NCI-H460 (cell line): ENCODE measurements at regions not wholly inside any gene's neighbourhood (a gene's known extent, or its start where the extent isn't known, plus 50 kb on each side); places are given as distances from the start of the nearest gene placed in this dataset.
"Not testable (repeated sequence)": the region's sequence is repeated elsewhere in the genome, so short reads cannot be mapped to it uniquely, and the experiment has no call there.

Experiments
- DNase-seq: peaks from one replicate; pipeline ENCODE4 v3.0.0-alpha.2; 2016; ENCODE audit warnings: low read depth; ENCODE audit errors: extremely low read depth

DNA sequence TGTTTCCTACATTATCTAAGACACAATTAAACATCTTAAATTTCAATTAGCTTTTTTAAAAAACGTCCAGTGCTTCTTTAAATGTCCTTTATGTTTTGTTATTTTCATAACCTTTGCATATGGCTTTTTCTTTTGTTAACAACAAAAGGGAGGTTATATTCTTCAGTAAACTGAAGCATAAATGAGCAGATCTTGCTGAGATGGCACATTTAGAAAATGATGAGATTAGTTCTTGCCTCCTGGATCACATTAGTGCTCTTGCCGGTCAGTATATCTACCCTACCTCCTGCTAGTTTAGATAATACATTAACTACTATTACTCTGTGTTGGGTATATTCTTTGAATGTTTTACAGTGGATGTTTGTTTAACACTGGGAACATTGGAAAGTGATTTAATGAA is 126.1 kb downstream of the DISP1 start:
- no peak for DNase-seq

DNA sequence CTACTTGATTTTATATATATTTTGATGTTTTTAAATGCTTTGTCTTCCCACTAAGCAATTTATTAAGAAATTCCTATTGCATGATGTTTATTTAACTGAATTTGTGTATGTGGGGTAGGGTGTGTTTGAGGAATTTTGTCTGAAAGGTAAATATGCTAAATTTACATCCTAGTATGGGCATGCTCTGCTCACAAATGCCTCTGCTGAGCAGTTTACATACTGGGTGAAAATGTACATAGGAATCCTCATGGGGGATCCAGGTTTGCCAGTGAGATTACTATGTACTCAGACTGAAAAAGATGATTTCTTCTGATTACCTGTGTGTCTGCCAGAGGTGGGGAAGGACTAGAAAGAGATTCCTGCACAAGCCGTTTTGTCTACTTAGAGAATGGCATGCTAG is 126.6 kb downstream of the DISP1 start:
- no peak for DNase-seq

- no peak for DNase-seq
Observed at GRCh38 chr1:222946436-222946835, 131.6 kb downstream of the DISP1 start.

DNA sequence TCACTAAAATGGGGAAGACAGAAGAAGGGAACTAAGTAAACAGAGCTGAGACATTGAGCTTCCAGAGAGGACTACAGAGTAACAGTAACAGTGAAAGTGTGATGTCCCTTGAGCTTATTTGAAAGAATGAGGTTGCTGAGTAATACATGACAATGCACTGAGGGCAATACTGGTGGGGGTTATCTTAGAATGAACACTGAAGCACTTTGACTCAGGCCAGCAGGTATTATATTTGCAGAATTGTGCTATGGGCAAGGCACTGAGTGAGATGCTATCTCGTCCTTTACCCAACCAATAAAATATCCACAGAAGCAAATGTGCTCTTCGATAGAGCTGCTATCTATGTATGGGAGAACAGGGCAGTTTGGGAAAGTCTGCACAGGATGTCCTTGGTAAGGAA is 133.2 kb downstream of the DISP1 start:
- no peak for DNase-seq

DNA sequence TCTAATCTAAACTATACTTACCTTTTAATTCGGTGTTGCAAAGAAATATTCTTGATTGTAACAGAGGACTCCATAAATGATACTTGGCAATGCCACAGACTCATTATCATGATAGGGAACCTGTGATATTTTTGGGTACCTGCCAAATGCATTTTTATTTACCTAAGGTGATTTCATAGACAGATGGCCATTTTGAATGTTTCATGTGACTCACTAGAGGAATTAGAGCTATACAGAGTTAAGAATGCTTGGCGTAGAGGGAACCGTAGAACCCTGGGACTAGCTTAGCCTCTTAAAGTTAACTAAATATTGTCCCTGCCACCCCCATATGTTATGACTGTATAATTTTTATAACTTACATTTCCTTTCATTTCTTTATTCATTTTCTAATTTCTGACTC is 136.1 kb downstream of the DISP1 start:
- DNase-seq: no peak

GRCh38 chr1:222953585-222953984 is 138.7 kb downstream of the DISP1 start:
- DNase-seq: no peak

- DNase-seq: no peak
Observed at GRCh38 chr1:222955964-222956363, 141.1 kb downstream of the DISP1 start.

DNA sequence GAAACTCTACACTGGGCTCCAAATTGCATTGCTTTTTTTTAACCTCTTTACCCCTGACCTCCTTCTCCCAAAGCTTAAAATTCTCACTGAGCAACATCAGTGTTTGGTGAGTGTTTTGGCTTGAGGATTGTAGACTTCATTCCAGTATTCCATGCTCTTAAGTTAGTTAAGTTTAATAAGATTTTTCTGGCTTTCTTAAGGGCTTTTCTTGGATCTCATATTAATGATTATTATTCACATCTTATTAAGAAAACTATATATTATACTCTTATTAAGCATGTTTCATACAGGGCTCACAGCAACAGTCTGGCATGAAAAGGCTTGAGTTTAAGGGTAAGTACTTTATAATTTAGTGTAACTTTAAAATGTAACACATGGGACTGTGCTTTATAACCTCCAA is 141.8 kb downstream of the DISP1 start:
- DNase-seq: no peak

GRCh38 chr1:222967466-222968240 is 152.8 kb downstream of the DISP1 start:
- no peak for DNase-seq

DNA sequence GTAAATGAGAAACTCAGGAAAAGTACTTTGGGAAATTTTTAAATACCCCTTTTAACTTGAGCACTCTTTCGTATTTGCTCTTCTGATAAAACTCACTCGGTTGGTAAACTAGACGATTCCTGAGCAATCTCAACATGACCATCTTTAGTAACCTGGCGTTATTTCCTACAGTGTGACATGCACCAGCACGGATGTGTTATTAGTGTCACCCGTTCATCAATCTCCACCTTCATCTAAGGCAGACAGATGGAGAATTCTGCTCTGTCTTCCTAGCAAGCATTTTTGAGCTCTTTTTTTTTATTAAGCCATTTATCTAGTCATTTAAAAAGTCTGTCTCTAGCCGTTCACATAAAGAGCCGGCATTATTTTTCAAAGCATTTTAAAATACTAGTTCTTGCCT is 155.2 kb downstream of the DISP1 start:
- DNase-seq: peak; percentile 53

- DNase-seq: no peak
Observed at GRCh38 chr1:222970711-222971110, 155.9 kb downstream of the DISP1 start.

DNA sequence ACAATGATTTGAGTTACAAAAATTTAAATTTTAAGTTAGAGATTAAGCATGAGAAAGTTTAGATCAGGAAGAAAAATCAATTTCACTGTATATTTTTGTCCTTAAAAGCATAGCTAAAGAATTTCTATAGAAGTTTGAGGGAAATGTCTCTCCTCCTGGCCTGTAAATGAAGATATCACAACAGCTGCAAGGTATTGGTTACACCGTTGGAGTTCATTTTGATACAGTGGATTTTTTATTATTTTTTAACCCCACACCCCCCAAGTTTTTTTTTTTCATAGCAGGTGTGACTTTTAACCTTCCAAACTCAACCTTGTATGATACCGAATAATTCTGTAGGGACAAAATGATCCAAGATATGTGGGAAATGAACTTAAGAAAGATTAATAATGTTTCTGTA is 156.3 kb downstream of the DISP1 start:
- DNase-seq: no peak

- DNase-seq: no peak
Observed at GRCh38 chr1:222973561-222973960, 158.7 kb downstream of the DISP1 start.

DNA sequence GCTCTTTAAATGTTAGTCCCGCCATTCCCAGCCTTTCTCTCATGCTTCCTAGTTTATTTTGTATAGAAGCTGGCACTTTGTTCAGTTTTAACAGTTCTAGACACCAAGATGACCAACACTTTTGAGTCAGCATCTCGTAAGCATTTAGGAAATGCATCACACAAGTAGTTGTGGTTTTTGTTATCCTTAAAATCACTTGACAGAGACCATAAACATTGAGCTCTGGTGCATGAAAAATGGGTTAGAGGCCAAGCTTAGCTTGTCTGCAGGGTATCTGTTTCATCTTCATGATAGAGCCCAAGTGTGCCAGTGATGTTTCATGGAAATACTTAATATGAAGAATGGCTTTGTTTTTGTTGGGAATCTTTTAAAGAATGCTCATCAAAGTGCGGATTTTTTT is 159.7 kb downstream of the DISP1 start:
- no peak for DNase-seq

- no peak for DNase-seq
Observed at GRCh38 chr1:222975472-222976122, 160.8 kb downstream of the DISP1 start.

DNA sequence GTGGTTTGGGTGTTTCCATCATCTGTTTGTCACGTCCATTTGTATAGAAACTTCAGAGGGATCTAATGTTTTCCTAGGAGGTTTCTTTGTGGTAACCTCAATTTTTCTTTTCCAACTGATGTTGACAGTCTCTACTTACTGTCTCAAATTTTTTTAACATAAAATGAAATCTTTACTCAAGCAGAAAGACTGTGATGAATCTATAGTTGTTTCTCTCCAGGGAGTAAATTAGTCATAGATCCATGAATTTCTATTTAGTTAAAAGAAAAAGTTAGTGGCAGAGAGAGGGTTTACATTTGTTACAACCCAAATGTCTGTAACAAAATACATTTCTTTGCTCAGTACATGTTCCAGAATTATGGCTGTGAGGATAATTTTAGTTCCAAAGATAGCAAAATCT is 161.6 kb downstream of the DISP1 start:
- DNase-seq: no peak

GRCh38 chr1:222977294-222977693 is 162.5 kb downstream of the DISP1 start:
- DNase-seq: not testable (repeated sequence)

DNA sequence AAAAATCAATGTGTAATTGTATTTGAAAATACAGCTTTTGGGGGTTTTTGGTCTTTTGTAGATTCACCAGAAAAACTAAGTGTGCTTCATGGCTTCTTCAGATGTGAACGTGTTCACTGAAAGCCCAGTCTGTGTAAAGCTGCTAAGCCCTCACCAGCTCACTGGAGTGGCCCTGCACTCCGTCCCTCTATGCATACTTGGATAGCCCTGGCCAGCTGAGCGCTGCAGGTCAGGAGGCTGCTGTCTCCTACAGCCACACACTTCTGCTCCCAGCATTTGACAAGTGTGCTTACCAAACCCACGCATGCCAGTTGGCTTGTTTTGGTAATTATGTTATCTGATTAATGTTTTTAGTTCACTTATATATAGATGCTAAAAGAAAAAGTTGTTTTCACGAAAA is 163.5 kb downstream of the TLR5 start:
- DNase-seq: no peak

DNA sequence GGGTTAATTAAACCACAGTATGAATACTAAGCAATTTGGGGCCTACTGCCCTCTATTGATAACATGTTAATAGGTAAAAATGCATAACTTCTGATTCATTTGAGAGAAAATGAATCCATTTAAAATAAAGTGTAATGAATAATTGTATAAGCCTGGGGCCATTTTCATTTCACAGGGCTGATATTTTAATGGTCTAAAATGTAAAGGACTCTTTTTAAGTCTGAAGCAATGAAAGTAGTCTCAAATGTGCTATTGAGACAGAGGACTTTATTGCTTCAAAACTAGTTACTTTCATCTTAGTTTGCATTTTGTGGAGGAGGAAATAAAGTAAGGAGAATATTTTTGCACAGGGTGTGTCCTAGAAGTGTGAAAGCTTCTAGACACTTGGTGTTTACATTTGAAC is 155.4 kb downstream of the TLR5 start:
- no peak for DNase-seq

- no peak for DNase-seq
Observed at GRCh38 chr1:222989443-222989842, 153.6 kb downstream of the TLR5 start.

DNA sequence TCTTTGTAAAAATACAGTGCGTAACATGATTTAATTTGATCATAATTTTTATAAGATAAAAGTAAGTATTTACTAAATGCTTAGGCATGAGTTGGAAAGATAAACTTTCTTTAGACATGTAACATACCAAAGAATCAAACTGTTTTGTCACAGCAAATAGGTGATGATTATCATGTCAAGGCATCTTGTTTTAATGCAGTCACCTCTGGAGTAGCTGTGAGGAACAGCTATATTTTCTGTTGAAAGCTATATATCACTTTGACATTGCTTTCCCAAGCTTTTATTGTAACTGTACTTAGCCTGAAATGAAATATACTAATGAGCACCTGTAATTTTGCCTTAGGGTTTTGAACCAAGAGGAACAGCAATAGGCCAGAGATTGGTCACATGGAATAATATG is 151.9 kb downstream of the TLR5 start:
- DNase-seq: no peak

DNA sequence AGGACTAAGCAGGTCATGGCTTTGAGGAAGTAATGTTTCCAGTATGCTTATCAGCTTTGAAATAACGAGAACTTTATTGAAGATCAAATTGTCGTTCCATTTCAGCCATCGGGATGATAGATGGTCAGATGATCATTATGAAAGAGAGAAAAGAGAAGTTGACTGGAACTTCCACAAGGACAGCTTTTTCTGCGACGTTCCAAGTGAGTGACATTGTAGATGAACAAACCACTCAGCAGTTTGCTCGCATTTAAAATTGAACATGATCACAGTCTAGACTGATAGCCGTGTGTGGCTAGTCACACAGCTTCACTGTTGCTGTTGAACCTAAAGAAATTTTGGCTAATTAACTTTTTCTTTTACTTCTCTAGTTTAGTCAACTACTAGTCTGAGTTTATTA is 151.1 kb downstream of the TLR5 start:
- no peak for DNase-seq
